Osteoblast (primary cell): ENCODE measurements at regions not wholly inside any gene's neighbourhood (a gene's known extent, or its start where the extent isn't known, plus 50 kb on each side); places are given as distances from the start of the nearest gene placed in this dataset.
"Not testable (repeated sequence)": the region's sequence is repeated elsewhere in the genome, so short reads cannot be mapped to it uniquely, and the experiment has no call there.

Experiments
- DNase-seq: peaks from one replicate; pipeline ENCODE4 v3.0.0; 2011; ENCODE audit warnings: low spot score, mixed read lengths; ENCODE audit not compliant: insufficient read length; ENCODE audit errors: missing footprints
- H2AFZ ChIP-seq: 2 replicates; pipeline ENCODE4 v1.6.0; 2011; ENCODE audit warnings: mild to moderate bottlenecking, low read length
- H3K27ac ChIP-seq: 2 replicates; pipeline ENCODE4 v1.5.1; 2011; ENCODE audit warnings: mild to moderate bottlenecking, low read depth, low read length, moderate library complexity
- H3K27me3 ChIP-seq: 2 replicates; pipeline ENCODE4 v1.6.0; 2012; ENCODE audit warnings: mild to moderate bottlenecking, control low read depth, inconsistent platforms, low read length, moderate library complexity; ENCODE audit not compliant: insufficient read depth
- H3K36me3 ChIP-seq: 2 replicates; pipeline ENCODE4 v1.5.1; 2011; ENCODE audit warnings: mild to moderate bottlenecking, low read length, control low read depth, moderate library complexity; ENCODE audit not compliant: insufficient read depth
- H3K4me1 ChIP-seq: 2 replicates; pipeline ENCODE4 v1.5.1; 2011; ENCODE audit warnings: mild to moderate bottlenecking, low read length, control low read depth, moderate library complexity; ENCODE audit not compliant: insufficient read depth
- H3K4me2 ChIP-seq: 2 replicates; pipeline ENCODE4 v1.6.0; 2011; ENCODE audit warnings: mild to moderate bottlenecking, low read length; ENCODE audit not compliant: insufficient read depth
- H3K4me3 ChIP-seq: fragments of 200-600 bp; sonication (generic); 3 replicates; pipeline ENCODE4 v1.5.1; 2012; ENCODE audit warnings: mild to moderate bottlenecking, low read length, inconsistent platforms; ENCODE audit not compliant: insufficient read depth
- H3K79me2 ChIP-seq: 2 replicates; pipeline ENCODE4 v1.6.0; 2012; ENCODE audit warnings: mild to moderate bottlenecking, low read length, control low read depth, inconsistent platforms; ENCODE audit not compliant: insufficient read depth
- H3K9me3 ChIP-seq: 2 replicates; pipeline ENCODE4 v1.5.1; 2011; ENCODE audit warnings: low read depth, low read length, control low read depth
- H4K20me1 ChIP-seq: 2 replicates; pipeline ENCODE4 v1.6.0; 2012; ENCODE audit warnings: mild to moderate bottlenecking, low read length, control low read depth; ENCODE audit not compliant: insufficient read depth

- not testable (repeated sequence) for DNase-seq, H3K36me3 ChIP-seq, H3K4me3 ChIP-seq, H4K20me1 ChIP-seq, H3K4me2 ChIP-seq, H3K27me3 ChIP-seq, H3K27ac ChIP-seq, H3K9me3 ChIP-seq, H3K4me1 ChIP-seq, H3K79me2 ChIP-seq, H2AFZ ChIP-seq
Observed at GRCh38 chr7:51393003-51393402, 76.4 kb upstream of the COBL start.

DNA sequence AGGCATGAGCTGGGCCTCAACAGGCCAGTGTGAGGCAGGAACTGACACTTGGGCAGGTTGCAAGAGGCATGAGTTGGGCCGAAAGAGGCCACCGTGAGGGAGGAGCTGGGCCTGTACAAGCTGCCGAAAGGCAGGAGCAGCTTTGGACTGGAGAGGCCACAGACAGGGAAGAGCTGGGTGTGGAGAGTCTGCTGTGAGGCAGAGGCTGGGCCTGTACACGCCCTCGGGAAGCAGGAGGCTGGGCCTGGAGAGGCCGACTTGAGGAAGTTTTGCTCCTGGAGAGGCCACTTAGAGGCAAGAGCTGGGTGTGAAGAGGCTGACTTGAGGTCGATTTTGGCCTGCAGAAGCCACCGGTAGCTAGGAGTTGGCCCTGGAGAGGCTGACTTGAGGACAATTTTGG, 73.3 kb upstream of the COBL start:
- H3K4me2 ChIP-seq, H3K4me3 ChIP-seq, H3K4me1 ChIP-seq, H3K79me2 ChIP-seq, H3K36me3 ChIP-seq, DNase-seq, H3K27ac ChIP-seq, H2AFZ ChIP-seq, H3K27me3 ChIP-seq, H3K9me3 ChIP-seq, H4K20me1 ChIP-seq: not testable (repeated sequence)

DNA sequence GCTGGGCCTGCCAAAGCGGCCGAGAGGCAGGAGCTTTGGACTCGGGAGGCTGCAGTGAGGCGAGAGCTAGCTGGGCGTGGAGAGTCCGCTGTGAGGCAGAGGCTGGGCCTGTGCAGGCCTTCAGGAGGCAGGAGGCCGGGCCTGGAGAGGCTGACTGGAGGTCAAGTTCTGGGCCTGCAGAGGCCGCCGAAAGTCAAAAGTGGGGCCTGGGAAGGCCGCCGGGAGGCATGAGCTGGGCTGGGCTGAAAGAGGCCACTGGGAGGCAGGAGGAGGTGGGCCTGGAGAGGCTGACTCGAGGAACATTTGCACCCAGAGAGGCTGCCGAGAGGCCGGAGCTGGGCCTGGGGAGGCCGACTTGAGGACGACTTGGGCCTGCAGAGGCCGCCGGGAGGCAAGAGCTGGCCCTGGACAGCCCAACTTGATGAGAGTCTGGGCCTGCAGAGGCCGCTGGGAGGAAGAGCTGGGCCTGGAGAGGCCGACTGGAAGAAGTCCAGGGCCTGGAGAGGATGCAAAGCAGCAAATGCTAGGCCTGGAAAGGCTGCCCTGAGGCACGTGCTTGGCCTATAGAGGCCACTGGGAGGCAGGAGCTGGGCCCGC, 72.7 kb upstream of the COBL start:
- H3K4me3 ChIP-seq, H3K36me3 ChIP-seq, H3K27me3 ChIP-seq, H3K4me1 ChIP-seq, DNase-seq, H3K79me2 ChIP-seq, H4K20me1 ChIP-seq, H3K9me3 ChIP-seq, H2AFZ ChIP-seq, H3K27ac ChIP-seq, H3K4me2 ChIP-seq: not testable (repeated sequence)

DNA sequence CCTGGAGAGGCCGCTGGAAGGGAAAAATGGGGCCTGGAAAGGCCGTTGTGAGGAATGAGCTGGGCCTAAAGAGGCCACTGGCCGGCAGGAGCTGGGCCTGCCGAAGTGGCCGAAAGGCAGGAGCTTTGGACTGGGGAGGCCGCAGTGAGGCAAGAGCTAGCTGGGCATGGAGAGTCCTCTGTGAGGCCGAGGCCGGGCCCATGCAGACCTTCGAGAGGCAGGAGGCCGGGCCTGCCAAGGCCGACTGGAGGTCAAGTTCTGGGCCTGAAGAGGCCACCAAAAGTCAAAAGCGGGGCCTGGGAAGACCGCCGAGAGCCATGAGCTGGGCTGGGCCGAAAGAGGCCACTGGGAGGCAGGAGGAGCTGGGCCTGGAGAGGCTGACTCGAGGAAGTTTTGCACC, 71.6 kb upstream of the COBL start:
- not testable (repeated sequence) for H3K27me3 ChIP-seq

GRCh38 chr7:51386806-51387568, 70.4 kb upstream of the COBL start:
- H3K4me3 ChIP-seq, H3K4me1 ChIP-seq, DNase-seq, H3K27ac ChIP-seq, H2AFZ ChIP-seq, H3K79me2 ChIP-seq, H3K9me3 ChIP-seq, H3K36me3 ChIP-seq, H3K4me2 ChIP-seq, H3K27me3 ChIP-seq, H4K20me1 ChIP-seq: not testable (repeated sequence)

More for the DNA sequence above, 71.6 kb upstream of the COBL start:
- H3K9me3 ChIP-seq, H3K4me3 ChIP-seq, H2AFZ ChIP-seq, H4K20me1 ChIP-seq, H3K36me3 ChIP-seq, H3K27ac ChIP-seq, H3K4me1 ChIP-seq, H3K4me2 ChIP-seq, DNase-seq, H3K79me2 ChIP-seq: not testable (repeated sequence)

DNA sequence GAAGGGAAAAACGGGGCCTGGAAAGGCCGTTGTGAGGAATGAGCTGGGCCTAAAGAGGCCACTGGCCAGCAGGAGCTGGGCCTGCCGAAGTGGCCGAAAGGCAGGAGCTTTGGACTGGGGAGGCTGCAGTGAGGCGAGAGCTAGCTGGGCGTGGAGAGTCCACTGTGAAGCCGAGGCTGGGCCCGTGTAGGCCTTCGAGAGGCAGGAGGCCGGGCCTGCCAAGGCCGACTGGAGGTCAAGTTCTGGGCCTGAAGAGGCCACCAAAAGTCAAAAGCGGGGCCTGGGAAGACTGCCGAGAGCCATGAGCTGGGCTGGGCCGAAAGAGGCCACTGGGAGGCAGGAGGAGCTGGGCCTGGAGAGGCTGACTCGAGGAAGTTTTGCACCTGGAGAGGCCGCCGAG, 69.6 kb upstream of the COBL start:
- not testable (repeated sequence) for H3K9me3 ChIP-seq, H3K27me3 ChIP-seq, H3K79me2 ChIP-seq, H3K4me1 ChIP-seq, H3K27ac ChIP-seq, H3K4me2 ChIP-seq, H3K4me3 ChIP-seq, H4K20me1 ChIP-seq, DNase-seq, H2AFZ ChIP-seq, H3K36me3 ChIP-seq

- DNase-seq, H2AFZ ChIP-seq, H3K4me3 ChIP-seq, H3K27ac ChIP-seq, H3K79me2 ChIP-seq, H3K36me3 ChIP-seq, H3K4me2 ChIP-seq, H3K9me3 ChIP-seq, H3K27me3 ChIP-seq, H3K4me1 ChIP-seq, H4K20me1 ChIP-seq: not testable (repeated sequence)
Observed at GRCh38 chr7:51382243-51382642, 65.6 kb upstream of the COBL start.
